H9 (cell line): ENCODE measurements at regions not wholly inside any gene's neighbourhood (a gene's known extent, or its start where the extent isn't known, plus 50 kb on each side); places are given as distances from the start of the nearest gene placed in this dataset.

Experiments used
- DNase-seq: peaks from one replicate; pipeline ENCODE4 v3.0.0-alpha.2; 2017
- H2AFZ ChIP-seq: one replicate; pipeline ENCODE4 v1.6.1; 2013; ENCODE audit warnings: mild to moderate bottlenecking, low read length, control low read depth, moderate library complexity
- H2AK5ac ChIP-seq: 2 replicates; pipeline ENCODE4 v1.6.1; 2013; ENCODE audit warnings: low read length, control low read depth, mixed read lengths; ENCODE audit not compliant: insufficient read length
- H2BK120ac ChIP-seq: one replicate; pipeline ENCODE4 v1.6.1; 2013; ENCODE audit warnings: low read depth, mild to moderate bottlenecking, low read length, control low read depth, inconsistent platforms; ENCODE audit not compliant: poor library complexity, severe bottlenecking
- H2BK12ac ChIP-seq: 2 replicates; pipeline ENCODE4 v1.6.1; 2013; ENCODE audit warnings: low read length, control low read depth, mixed read lengths, low read depth; ENCODE audit not compliant: insufficient read length
- H2BK15ac ChIP-seq: 2 replicates; pipeline ENCODE4 v1.6.1; 2013; ENCODE audit warnings: low read depth, low read length, control low read depth
- H2BK20ac ChIP-seq: one replicate; pipeline ENCODE4 v1.6.1; 2013; ENCODE audit warnings: low read depth, mild to moderate bottlenecking, low read length, control low read depth, inconsistent platforms; ENCODE audit not compliant: poor library complexity, severe bottlenecking
- H2BK5ac ChIP-seq: 2 replicates; pipeline ENCODE4 v1.6.1; 2013; ENCODE audit warnings: low read length, control low read depth, mixed read lengths; ENCODE audit not compliant: insufficient read length
- H3K14ac ChIP-seq: 2 replicates; pipeline ENCODE4 v1.6.1; 2013; ENCODE audit warnings: low read length, control low read depth; ENCODE audit not compliant: insufficient read depth
- H3K18ac ChIP-seq: 2 replicates; pipeline ENCODE4 v1.6.1; 2013; ENCODE audit warnings: low read depth, mild to moderate bottlenecking, mixed read lengths, low read length, control low read depth; ENCODE audit not compliant: insufficient read length
- H3K23ac ChIP-seq: 2 replicates; pipeline ENCODE4 v1.6.1; 2013; ENCODE audit warnings: low read length, control low read depth, mixed read lengths, low read depth; ENCODE audit not compliant: insufficient read length
- H3K23me2 ChIP-seq: 2 replicates; pipeline ENCODE4 v1.6.1; 2013; ENCODE audit warnings: low read depth, mild to moderate bottlenecking, mixed read lengths, low read length, control low read depth; ENCODE audit not compliant: insufficient read length, poor library complexity, severe bottlenecking
- H3K27ac ChIP-seq: 2 replicates; pipeline ENCODE4 v1.5.1; 2013; ENCODE audit warnings: low read length, control low read depth, mixed read lengths, low read depth; ENCODE audit not compliant: insufficient read length
- H3K27me3 ChIP-seq: 2 replicates; pipeline ENCODE4 v1.6.1; 2013; ENCODE audit warnings: low read length, control low read depth, inconsistent platforms; ENCODE audit not compliant: insufficient read depth
- H3K4ac ChIP-seq: 2 replicates; pipeline ENCODE4 v1.6.1; 2013; ENCODE audit warnings: low read depth, mild to moderate bottlenecking, control low read depth, inconsistent platforms, low read length, moderate library complexity
- H3K4me1 ChIP-seq: 2 replicates; pipeline ENCODE4 v1.6.1; 2013; ENCODE audit warnings: low read length, control low read depth, inconsistent platforms; ENCODE audit not compliant: insufficient read depth
- H3K4me2 ChIP-seq: 2 replicates; pipeline ENCODE4 v1.6.1; 2013; ENCODE audit warnings: low read length, control low read depth, mixed read lengths; ENCODE audit not compliant: insufficient read length, insufficient read depth
- H3K56ac ChIP-seq: 2 replicates; pipeline ENCODE4 v1.6.1; 2013; ENCODE audit warnings: low read depth, mild to moderate bottlenecking, mixed read lengths, low read length, control low read depth; ENCODE audit not compliant: insufficient read length
- H3K79me1 ChIP-seq: 2 replicates; pipeline ENCODE4 v1.6.1; 2013; ENCODE audit warnings: low read depth, mild to moderate bottlenecking, moderate library complexity, low read length, control low read depth, inconsistent platforms; ENCODE audit not compliant: insufficient read depth, poor library complexity, severe bottlenecking
- H3K79me2 ChIP-seq: 2 replicates; pipeline ENCODE4 v1.6.1; 2013; ENCODE audit warnings: low read length, control low read depth, inconsistent platforms; ENCODE audit not compliant: insufficient read depth
- H3K9ac ChIP-seq: 2 replicates; pipeline ENCODE4 v1.6.1; 2013; ENCODE audit warnings: low read length, control low read depth, mixed read lengths; ENCODE audit not compliant: insufficient read length; ENCODE audit errors: extremely low read depth
- H3K9me3 ChIP-seq: one replicate; pipeline ENCODE4 v1.6.1; 2013; ENCODE audit warnings: low read depth, low read length, inconsistent platforms; ENCODE audit not compliant: control insufficient read depth
- H3T11ph ChIP-seq: one replicate; pipeline ENCODE4 v1.6.1; 2013; ENCODE audit warnings: mild to moderate bottlenecking, low read length, control low read depth, inconsistent platforms
- H4K20me1 ChIP-seq: one replicate; pipeline ENCODE4 v1.6.1; 2013; ENCODE audit not compliant: control insufficient read depth, insufficient read length, insufficient read depth
- H4K5ac ChIP-seq: 2 replicates; pipeline ENCODE4 v1.6.1; 2013; ENCODE audit warnings: low read depth, mild to moderate bottlenecking, mixed read lengths, low read length, control low read depth; ENCODE audit not compliant: insufficient read length
- H4K8ac ChIP-seq: replicated peaks from 2 replicates; pipeline ENCODE4 v1.6.1; 2013; ENCODE audit warnings: low read length, control low read depth, mixed read lengths, low read depth; ENCODE audit not compliant: insufficient read length
- H4K91ac ChIP-seq: 2 replicates; pipeline ENCODE4 v1.6.1; 2013; ENCODE audit warnings: low read depth, mild to moderate bottlenecking, moderate library complexity, mixed read lengths, low read length, control low read depth; ENCODE audit not compliant: insufficient read length
- H3K27ac Mint-ChIP-seq, 3 experiments: 2 replicates in 2 of 3; 3 replicates in 1 of 3; pipeline ENCODE4 v1.8.0; 2020 to 2021; ENCODE audit warnings: mixed read lengths in 3 of 3, mild to moderate bottlenecking in 1 of 3, moderate library complexity in 1 of 3
- H3K27me3 Mint-ChIP-seq: 2 replicates; pipeline ENCODE4 v1.8.0; 2021; ENCODE audit warnings: low read depth, mild to moderate bottlenecking, moderate library complexity, mixed read lengths
- H3K36me3 Mint-ChIP-seq, 3 experiments: 2 replicates in 2 of 3; 3 replicates in 1 of 3; pipeline ENCODE4 v1.8.0; 2020 to 2021; ENCODE audit warnings: low read depth in 3 of 3, mixed read lengths in 3 of 3; ENCODE audit not compliant: insufficient read depth in 1 of 3
- H3K4me1 Mint-ChIP-seq, 2 experiments: 2 replicates each; pipeline ENCODE4 v1.8.0; 2020; ENCODE audit warnings: mixed read lengths in 2 of 2
- H3K4me3 Mint-ChIP-seq, 2 experiments: 2 replicates in 1 of 2; 3 replicates in 1 of 2; pipeline ENCODE4 v1.8.0; 2020 to 2021; ENCODE audit warnings: mild to moderate bottlenecking in 2 of 2, mixed read lengths in 2 of 2, moderate library complexity in 1 of 2
- H3K9me3 Mint-ChIP-seq, 2 experiments: 2 replicates in 1 of 2; 3 replicates in 1 of 2; pipeline ENCODE4 v1.8.0; 2020; ENCODE audit warnings: mild to moderate bottlenecking in 2 of 2, mixed read lengths in 2 of 2, moderate library complexity in 1 of 2
- TF ChIP-seq, protein P1 (sequence below): fragments of 200-600 bp; sonication (generic); conservative IDR thresholded peaks from 3 replicates; pipeline ENCODE4 v1.8.0; 2021; ENCODE audit warnings: antibody characterized with exemption, mild to moderate bottlenecking

DNA sequence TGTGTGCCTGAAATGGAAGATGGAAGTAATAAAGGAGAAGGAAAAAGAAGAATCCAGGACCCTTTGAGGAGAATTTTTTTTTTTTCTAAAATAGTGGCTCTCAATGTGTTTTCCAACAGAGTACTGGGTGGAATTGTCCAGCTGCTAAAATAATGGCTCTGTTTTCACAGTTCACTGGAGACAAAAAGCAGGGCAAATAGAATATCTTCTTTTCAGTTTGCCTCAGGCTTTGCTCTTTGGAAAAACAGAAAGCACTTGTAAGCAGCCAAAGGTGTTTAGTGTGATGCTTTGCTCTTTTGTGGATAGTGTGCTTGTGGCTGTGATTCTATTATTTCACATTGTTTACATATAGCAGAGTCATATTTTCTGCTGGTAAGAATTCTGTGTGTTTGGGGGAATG is 77.4 kb upstream of the MROH9 start:
- no peaks in the 10 kb centered on the region for H3K9me3 ChIP-seq
- no peak overlapping the region for H3K4me2 ChIP-seq
- H4K20me1 ChIP-seq = no peaks in the 10 kb centered on the region
- no peak overlapping the region for H2BK5ac ChIP-seq
- no peak overlapping the region for H2BK15ac ChIP-seq
- H3K27ac ChIP-seq = no peak overlapping the region
- H3K79me1 ChIP-seq = no peaks in the 10 kb centered on the region
- no peaks in the 10 kb centered on the region for H3K4me1 ChIP-seq
- peaks cover 7% of the 10 kb centered on the region; the same call in 1 of the 2 replicates for H3K27me3 Mint-ChIP-seq
- no peaks in the 10 kb centered on the region for H3K9me3 Mint-ChIP-seq
- H3K18ac ChIP-seq = no peak overlapping the region
- H3K36me3 Mint-ChIP-seq = no peaks in the 10 kb centered on the region
- no peaks in the 10 kb centered on the region for H3K27me3 ChIP-seq
- H2AFZ ChIP-seq = no peak overlapping the region
- H3K4ac ChIP-seq = no peak overlapping the region
- H3K9ac ChIP-seq = no peak overlapping the region
- no peak overlapping the region for H2BK120ac ChIP-seq
- DNase-seq = no peak
- no peaks in the 10 kb centered on the region for H3K4me1 Mint-ChIP-seq
- no peak overlapping the region for H3K27ac Mint-ChIP-seq
- no peak overlapping the region for H4K5ac ChIP-seq
- H4K8ac ChIP-seq = no peak overlapping the region
- TF ChIP-seq, protein P1, sequence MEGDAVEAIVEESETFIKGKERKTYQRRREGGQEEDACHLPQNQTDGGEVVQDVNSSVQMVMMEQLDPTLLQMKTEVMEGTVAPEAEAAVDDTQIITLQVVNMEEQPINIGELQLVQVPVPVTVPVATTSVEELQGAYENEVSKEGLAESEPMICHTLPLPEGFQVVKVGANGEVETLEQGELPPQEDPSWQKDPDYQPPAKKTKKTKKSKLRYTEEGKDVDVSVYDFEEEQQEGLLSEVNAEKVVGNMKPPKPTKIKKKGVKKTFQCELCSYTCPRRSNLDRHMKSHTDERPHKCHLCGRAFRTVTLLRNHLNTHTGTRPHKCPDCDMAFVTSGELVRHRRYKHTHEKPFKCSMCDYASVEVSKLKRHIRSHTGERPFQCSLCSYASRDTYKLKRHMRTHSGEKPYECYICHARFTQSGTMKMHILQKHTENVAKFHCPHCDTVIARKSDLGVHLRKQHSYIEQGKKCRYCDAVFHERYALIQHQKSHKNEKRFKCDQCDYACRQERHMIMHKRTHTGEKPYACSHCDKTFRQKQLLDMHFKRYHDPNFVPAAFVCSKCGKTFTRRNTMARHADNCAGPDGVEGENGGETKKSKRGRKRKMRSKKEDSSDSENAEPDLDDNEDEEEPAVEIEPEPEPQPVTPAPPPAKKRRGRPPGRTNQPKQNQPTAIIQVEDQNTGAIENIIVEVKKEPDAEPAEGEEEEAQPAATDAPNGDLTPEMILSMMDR = no peak
- H3K23ac ChIP-seq = no peak overlapping the region
- no peak overlapping the region for H3T11ph ChIP-seq
- H3K14ac ChIP-seq = no peak overlapping the region
- H3K79me2 ChIP-seq = no peaks in the 10 kb centered on the region
- no peak overlapping the region for H2BK20ac ChIP-seq
- H3K23me2 ChIP-seq = no peaks in the 10 kb centered on the region
- H3K56ac ChIP-seq = no peak overlapping the region
- no peak overlapping the region for H2AK5ac ChIP-seq
- no peak overlapping the region for H3K4me3 Mint-ChIP-seq
- H2BK12ac ChIP-seq = no peak overlapping the region
- no peak overlapping the region for H4K91ac ChIP-seq
